Stimulated activated CD4-positive, alpha-beta T cell treated with anti-CD3 and anti-CD28 coated beads, TNF-alpha, amount 100 ng/mL, for 4 hours (primary cell): ENCODE measurements at regions not wholly inside any gene's neighbourhood (a gene's known extent, or its start where the extent isn't known, plus 50 kb on each side); places are given as distances from the start of the nearest gene placed in this dataset.

Experiments
- DNase-seq, 3 experiments: peaks; one replicate each; pipeline ENCODE4 v3.0.0-alpha.2; 2020; ENCODE audit warnings: low read depth in 3 of 3

DNA sequence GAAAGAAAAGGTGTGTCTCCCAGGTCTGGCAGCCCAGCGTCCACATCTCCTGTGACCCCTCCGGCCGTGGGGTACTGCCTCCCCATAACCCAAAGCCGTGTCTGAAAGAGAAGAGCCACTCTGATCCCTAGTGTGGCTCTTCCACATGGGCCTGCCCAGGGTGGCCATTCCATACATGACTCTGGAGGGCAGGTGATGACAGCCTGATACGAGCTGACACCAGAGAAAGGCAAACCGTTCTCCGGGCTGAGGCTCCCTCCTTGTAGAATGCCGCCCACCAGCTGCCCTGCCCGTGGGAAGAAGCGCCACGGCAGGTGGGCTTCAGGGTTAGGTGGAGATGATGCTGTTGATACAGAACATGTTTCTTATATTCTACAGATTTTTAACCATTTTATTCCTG lies 451.6 kb upstream of the SALL3 start:
- no peak for DNase-seq

DNA sequence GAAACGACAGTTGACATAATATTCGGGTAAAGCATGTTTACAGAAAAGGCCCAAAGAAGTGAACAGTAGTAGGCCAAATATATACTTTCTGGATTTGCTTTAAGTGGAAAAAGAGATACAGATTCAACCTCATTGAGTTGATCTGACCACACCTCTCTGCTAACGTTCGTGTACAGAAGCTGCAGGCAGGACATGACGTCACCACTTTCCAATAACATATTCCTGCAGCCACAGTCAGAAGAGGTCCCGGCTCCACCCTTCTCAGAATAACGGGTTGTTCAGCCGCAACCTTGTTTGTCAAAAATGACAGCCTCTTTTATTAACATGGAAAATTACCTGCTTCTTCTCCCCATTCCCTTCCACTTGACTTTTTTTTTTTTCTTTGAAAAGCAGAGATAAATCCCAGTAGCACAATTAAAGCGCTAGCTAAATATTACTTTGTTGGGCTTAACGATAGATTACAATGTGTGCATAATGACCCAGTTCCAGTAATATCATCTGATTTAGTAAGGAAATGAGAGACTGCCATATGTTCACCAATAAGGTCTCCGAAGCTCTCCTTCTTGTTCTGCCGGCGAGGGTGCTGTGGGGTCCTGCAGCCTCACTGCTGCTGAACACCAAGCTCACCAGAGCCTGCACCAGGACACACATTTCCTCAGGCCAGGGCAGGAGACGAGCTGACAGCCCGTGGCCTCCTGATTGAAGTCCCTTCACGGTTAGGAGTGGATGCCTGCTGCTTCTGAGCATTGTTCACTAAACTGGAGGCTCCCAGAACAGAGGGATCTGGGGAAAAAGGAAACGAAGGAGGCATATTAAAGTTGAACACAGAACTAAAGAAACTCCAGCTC lies 451.0 kb upstream of the SALL3 start:
- no peak for DNase-seq

DNA sequence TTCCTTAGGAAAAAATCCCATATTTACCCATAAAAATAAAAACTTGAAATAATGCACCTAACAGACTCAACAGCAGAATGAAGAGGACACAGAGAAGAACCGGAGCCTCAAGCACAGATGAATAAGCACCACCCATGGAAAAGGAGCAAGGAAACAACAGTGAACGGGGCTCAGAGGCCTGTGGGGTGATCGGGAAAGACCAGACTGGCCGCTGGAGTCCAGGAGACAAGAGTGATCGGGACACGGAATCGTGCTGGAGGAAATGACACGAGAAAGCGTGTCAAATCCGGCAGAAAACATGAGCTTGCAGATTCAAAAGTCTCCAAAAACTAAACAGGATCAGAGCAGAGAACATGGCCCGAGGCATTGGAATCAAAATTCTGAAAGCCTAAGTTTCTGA lies 448.0 kb upstream of the SALL3 start:
- DNase-seq = no peak

DNA sequence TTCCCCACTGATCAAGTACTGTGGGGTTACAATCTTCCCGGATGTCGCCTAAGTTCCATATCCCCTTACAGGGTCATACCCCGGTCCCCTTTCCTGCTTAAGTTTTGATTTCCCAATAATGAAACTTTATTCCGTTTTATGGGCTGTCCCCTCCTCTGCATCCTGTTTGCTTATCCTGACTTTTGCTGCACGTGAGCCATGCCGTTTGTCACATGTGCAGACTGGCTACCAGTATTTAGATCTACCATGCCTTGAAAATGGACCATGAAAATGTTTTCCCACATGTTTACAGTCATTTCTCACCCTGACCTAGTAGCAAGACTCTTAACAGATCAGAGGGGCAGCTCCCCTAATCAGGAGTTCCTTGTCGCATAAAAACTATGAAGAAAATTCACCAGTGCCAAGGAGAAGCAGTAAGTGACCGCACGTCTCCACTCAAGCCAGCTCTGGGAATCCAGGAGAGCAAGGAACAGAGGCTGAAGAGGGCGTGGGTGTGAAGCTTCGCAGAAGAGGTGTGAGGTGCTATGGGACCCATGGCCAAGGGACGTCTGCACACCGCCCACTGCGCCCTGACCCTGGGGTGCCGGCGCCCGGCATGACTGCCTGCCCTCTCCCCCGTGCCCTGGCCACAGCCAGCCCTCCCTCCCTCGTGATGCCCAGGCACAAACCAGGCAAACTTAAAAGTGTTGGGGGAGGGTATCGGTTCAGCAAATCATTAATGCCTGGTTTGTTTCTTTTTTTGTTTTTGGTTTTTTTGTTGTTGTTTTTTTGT lies 440.8 kb upstream of the SALL3 start:
- DNase-seq = no peak

DNA sequence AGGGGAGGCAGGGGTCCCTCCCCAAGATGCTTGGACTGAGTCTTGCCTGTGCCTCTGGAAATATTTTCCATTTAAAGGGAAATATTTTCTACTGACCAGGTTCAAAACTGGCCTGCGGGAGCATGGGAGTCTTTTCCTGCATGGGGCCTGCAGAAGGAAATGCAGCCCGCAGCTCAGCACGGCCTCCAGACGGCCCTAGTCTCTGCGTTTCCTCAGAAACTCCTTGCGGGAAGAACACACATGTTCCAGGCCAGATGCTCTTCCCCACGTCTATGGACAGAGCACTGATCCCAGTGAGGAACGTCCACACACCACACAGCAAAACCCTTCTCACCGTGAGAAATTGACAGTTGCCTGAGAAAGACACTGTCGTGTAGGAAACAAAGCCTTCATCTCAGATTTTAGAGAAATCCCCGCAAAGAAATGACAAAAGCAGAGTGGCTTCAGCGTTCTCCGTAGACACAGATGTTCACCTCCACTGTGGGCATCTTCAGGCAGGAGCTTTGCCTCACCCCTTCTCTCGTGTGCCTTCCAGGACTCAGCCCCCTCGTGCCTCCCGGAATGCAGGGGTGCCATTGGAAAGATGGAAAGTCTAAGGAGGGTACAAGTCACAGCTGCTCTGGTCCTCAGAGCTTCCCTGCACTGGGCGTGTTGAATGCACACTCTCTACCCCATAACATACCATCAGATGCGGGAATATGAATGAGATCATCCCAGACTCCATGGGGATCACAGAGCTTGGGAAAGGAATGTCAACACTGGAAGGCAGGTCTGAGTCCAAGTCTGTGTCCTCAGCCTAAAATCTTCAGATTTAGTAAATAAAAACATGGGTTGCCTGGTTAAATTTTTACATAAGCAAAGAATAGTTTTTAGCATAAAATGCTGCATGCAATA lies 438.7 kb upstream of the SALL3 start:
- no peak for DNase-seq

DNA sequence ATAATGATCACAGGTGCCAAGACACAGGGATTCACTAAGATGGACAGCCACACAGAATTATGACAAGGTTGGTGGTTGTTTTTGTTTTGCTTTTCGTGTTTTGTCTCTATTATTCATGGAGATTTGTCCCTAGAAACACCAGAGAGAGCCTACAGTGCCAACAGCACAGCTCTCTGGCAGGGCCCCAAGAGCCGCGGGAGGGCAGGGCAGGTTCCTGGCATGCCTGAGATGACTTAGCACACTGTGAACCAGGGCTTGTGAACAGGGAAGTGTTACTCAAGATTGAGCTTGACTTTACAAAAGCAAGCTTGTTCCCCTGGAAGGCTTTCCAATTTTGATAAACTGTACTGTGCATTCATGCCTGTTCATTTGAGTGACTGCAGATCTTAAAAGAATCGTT lies 437.4 kb upstream of the SALL3 start:
- no peak for DNase-seq

DNA sequence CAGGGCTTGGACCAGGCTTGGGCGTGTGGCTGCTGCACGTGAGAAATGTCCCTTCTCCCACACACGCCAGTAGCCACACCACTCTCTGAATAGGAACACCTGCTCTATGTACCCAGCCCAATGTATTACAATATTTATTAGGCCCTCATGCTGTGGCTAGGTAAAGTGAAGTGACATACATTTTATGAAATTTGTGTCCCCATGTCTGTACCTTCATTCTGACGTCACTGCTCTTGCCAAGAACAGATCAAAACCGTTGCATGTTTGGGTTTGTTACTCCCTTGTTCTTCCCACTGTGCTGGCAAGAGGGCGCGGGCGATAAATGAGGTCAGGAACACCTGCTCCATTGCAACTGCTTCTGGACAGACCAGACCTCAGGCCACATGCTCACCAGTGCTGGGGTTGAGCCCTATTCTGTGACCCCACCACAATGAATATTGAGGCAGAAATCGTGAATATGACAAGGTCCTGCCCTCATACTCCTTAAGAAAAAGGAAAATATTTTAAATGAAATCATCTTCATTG lies 436.4 kb upstream of the SALL3 start:
- DNase-seq = no peak

DNA sequence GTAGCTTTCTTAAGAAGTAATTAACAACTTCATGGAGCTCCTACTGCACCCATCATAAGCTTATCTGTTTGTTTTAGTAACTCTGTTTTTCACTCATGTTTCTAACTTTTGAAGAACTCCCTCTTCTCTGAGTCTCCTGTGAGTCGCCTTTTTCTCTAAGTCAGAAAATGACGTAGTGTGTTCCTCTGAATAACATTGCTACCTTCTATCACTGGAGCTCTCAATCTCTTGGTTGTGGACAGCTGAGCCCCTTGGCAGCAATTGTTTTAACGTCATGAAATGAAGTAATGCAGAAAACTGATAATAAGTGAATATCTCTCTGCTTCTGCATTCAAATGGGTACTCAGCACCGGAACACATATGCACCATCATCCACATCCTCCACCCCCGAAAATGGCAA lies 433.3 kb upstream of the SALL3 start:
- DNase-seq = no peak

DNA sequence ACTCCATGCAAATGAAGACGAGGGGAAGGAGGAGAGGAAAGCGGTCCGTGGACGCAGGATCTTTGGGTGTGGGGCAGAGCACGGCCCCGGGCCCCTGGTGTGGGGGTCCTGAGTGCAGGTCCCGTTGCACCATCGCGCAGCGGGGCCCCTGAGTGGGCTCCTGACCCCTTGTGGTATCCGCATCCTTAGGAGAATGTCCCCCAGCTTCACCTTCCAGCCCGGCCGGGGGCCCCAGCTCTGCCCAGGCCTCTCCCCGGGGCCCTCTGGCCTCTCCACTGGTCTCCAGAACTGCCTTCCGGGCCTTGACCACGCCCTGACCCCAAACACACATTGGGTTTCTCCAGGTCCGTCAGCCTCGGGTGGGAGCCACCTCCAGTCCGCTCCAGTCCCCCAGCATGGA lies 431.8 kb upstream of the SALL3 start:
- no peak for DNase-seq

DNA sequence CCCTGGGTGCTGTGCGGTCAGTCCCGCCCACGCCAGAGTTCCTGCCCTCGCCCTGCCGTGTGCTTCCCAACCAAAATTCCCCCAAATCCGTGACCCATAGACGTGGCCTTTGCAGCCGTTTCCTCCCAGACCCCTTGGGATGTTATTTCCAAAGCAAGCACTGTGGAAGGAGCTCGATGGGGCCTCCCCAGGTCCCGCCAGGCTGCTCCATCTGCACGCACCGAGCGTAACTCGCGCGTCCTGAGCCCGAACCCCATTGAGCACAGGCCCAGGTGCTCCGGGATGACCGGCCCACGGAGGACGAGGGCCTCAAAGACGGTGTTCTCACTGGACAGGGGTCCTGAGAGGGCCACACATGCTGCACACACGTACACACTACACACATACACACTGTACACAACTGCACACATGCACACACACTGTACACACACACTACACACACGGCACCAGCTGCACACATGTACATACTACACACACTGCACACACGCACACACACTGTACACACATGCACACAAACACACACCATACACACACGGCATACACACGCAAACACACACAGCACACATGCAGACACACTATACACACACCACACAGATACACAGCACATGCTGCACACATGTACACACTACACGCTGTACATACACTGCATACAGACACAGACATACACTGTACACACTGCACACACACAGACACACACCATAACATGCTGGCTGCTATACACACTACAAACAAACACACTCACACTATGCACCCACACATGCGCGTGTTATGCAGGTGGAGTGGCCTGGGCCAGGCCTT lies 431.2 kb upstream of the SALL3 start:
- DNase-seq = no peak

DNA sequence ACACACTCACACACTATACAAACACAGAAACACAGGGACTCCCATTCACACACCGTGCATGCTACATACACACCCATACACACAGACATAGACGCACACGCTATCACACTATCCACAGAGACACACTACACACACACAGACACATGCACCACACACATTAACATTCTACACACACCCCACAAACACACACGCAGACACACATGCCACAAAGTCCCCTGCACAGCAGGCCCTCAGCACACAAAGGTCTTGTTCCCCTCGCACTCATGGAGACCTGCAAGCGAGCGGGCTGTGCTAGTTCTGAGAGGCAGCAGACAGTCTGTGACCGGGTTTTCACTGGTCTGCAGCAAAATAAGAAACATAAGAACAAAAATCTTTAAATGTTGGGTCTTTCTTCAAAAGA lies 429.6 kb upstream of the SALL3 start:
- DNase-seq = no peak

DNA sequence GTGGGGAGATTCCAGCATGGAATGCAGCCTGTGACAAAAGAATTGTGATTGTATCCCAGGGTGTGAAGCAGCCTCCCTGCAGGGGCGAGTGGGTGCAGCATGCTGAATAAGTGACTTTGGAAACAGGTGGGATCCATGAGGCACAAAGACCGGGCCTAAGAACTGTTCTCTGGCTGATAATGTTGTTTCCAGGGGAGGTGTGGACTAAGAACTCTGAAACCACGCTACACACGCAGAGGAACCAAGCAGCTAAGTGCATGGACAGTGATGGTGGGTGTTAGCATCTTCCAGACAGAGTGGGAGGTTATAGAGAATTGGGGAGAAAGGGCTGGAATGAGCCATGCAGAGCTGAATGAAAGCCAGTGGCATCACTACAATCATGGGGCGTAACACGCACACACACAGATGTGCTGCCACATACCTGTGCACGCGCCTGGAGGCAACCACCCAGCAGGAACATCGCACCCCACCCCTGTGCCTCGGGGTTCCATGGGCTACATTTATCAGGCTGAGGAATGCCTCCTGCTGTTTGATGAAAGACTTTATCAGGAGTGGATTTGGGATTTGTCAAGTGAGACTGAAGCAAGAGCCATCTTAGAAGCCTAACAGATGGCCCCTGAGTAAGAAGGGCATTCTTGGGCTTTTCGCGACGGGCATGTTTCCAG lies 424.5 kb upstream of the SALL3 start:
- DNase-seq = no peak

DNA sequence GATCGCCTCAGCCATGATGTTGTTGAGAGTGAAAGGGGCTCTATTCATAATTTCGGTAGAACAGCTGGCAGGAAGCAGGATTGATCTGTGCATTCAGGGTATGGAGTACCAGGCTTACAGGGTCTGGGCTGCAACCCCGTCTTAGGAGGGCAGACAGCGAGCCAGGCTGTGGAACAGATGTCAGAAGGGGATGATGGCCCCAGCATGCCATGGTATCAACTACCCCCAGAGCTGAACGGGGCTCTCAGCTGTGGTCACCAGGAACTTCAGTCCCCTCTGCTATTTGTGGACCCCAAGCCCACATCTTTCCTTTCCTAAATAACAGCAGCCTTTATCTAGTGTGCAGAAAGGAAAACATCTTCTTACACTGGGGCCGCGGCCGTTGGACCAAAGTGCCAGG lies 422.2 kb upstream of the SALL3 start:
- no peak for DNase-seq

DNA sequence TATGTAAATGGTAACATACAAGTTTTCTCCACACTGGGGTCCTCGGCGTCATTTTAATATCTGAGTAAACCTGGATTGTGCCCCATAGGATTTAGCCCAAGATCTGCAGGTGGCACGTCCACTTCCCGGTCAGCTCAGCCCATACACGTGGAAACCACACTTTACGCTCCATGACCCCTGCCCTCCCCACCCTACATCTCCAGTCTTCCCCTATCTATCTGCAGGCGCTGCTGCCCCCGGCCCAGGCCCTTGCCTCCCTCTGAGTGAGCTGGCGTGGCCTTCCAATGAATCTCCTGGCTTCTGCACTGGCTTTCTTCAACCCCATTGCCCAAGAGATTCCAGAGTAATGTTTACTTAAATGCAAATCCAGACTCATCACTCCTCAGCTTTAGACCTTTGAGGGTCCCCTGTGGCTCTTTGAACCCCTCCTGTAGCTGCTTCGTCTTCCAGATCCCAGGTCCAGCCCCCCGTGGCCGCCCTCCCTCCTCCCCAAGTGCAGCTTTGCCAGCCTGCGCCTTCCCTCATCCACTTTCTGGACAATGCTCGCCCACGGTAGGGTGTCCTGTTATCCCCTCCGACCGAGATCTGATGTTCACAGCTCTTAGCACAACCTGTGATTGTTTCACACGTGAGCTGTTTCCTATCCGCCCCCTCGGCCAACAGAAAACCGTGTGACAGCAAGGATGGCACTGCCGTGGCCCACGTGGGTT lies 421.4 kb upstream of the SALL3 start:
- no peak for DNase-seq

DNA sequence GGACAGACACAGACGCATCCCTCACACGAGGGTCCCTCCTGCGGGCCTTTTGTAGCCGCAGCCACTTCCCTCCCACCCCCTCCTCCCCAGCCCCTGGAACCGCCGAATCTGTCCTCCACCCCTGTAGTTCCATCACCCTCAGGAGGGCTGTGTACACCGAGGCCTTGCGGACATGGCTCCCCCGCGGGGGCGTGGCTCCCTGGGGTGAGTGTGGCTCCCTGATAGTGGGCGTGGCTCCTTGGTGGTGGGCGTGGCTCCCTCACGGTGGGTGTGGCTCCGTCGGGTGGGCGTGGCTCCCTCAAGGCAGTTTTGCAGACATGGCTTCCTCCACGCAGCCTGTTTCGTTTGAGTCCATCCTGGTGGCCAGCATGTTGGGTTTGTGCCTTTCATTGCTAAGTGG lies 420.7 kb upstream of the SALL3 start:
- no peak for DNase-seq

DNA sequence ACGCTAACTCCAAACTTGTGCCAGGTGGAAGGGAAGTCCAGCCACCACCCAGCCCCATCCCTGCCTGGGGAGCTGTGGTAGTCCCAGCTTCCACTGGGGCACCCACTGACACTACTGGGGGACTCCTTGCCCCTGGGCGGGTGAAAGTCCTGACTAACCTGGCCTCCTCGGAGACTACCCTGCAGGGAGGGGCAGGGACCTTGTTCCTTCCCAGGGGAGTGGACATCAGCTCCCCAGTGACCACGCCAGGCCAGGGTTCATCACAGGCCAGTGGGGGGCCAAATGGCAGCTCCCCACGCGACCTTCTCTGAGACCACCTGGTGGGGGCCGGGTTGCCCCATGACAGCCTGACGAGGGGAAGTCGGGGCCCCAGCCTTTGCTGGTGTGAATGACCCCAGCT lies 420.0 kb upstream of the SALL3 start:
- no peak for DNase-seq

DNA sequence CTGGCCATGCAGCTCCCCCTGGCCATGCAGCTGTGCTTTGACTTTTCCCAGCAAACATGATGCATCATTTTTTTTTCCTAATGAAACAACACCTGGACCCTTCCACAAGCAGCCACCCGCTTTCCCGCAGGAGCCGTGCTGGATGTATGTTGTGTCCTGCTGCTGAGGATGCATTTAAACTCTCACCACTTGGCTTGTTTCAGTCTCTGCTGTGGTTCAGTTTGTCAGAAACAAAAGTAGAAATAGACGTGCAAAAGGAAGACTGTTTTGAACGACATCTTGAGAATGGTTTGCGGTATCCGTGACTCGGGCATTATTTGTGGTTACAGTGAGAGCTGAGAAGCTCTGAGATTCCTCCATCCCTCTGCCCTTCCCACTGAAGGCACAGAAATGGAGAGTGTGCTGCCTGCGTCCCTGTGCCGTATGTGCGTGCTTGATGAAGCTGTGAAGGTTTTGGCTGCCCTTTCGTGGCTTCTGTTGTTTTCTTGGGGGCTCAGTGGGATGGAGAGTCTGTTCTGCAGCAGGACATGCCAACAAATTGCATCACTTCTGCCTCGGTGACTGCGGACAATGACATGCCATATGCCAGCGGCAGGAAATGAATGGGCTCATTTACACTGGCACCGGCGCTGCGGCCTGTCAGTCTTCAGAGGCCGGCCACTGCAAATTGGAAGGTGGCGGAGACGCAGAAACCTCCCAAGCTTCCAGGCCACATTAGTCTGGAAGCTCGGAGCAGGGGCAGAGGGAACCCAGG lies 417.7 kb upstream of the SALL3 start:
- DNase-seq = no peak

DNA sequence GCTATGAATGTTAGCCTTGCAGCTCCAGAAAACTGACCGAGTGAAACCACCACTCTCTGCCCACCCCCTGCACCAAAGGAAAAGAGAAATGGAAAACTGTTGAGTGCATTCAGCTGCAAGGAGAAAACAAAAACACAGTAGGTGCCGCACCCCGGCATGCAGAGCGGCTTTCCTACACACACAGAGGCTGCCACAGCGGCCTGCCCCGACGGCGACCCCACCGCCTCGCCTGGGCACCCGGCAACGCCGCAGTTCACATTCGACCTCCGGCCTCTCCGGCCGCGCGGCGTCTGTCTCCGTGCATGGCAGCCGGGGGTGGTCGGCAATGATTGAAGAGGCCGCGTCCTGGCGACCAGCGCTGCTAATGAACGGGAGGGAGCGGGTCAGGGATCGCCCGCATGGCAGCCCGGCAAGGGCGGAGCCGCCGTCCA lies 417.1 kb upstream of the SALL3 start:
- no peak for DNase-seq

DNA sequence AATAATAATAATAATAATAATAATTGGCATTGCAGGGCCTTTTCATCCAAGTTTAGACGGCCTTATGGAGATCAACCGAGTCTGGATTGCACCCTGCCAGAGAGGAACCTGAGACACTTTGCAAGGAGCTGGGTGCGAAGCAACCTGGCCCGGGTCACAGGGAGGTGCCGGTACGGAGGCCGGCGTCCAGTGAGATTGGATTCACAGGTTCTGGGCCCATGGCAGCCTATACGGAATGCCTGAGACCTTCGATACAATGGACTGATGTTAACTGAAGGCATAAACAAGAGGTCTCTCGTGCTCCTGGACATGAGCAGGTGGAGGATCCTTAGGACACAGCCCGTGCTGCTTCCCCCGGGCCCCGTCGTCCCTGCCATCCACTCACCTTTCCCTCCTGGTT lies 416.5 kb upstream of the SALL3 start:
- no peak for DNase-seq
